ENCODE measurements at regions not wholly inside any gene's neighbourhood (a gene's known extent, or its start where the extent isn't known, plus 50 kb on each side); places are given as distances from the start of the nearest gene placed in this dataset.

DNA sequence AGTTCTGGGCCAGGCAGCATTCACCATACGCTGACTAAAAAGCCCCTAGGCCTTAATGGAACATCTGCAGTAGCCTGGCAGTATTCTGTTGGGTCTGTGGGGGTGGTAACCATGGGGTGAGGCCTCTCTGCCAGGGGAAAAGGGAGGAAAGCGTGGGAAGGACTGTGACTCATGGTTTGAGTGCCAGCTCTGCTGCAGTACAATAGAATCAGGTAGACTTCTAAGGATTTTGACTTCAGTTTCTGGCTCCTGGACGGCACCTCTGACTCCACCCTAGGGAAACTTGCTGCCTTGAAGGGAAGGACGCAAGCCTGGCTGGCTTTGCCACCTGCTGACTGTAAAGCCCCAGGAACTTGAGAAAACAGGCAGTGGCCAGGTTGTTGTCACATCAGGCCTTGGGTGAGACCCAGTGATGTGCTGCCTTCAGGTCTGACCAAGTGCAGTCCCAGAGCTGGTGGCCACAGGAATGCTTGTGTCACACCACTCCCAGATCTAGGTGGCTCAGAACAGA is 148.6 kb downstream of the SUCNR1 start:
- Histone ChIP-seq H3K27me3 (replicated peaks) (no peaks in the 10 kb centered on the region), H3K9me3 (replicated peaks) (no peaks in the 10 kb centered on the region), H3K4me1 (replicated peaks) (peaks cover 37% of the 10 kb centered on the region), H3K4me3 (no peak overlapping the region), H3K36me3 (no peaks in the 10 kb centered on the region), H3K27ac (peak overlapping the region; percentile 23; the same call in 1 of the 2 replicates)
- DNase-seq (ENCODE audit: low read depth in 1 of 2, low spot score in 2 of 2): peak; percentile 48 to 49

DNA sequence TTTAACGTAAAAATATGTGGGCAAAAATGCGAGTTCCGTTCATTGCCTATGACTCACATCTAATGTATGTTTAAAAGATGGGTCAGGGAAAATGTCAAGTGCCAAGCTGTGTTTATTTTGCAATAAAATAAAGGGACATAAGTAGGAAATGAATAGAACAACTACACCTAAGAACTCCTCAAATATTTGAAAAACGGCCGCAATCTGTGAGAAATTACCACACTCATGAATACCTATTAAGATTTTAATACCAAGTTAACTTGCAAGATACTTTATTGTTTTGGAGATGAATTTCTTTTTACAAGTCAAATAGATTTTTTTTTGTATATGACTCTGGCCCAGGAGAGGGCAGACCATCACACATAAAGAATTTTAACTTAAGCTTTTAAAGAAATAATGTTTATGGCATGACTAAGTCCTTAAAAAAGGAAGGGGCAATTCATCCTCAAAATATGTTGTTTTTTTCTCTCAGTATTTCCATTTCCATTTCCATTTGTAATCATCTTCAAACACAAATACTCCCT is 152.7 kb downstream of the SUCNR1 start:
- DNase-seq (ENCODE audit: low read depth in 1 of 2, low spot score in 2 of 2): peak; percentile 51 to 94
- Histone ChIP-seq H3K4me3 (no peak overlapping the region), H3K36me3 (no peaks in the 10 kb centered on the region), H3K9me3 (replicated peaks) (no peaks in the 10 kb centered on the region), H3K4me1 (replicated peaks) (peaks cover 30% of the 10 kb centered on the region), H3K27me3 (replicated peaks) (no peaks in the 10 kb centered on the region), H3K27ac (peak overlapping the region; percentile 88)

- DNase-seq (ENCODE audit: low read depth in 1 of 2, low spot score in 2 of 2): no peak
- Histone ChIP-seq H3K27ac (no peak overlapping the region), H3K4me1 (replicated peaks) (peaks cover 15% of the 10 kb centered on the region), H3K9me3 (replicated peaks) (no peaks in the 10 kb centered on the region), H3K4me3 (no peak overlapping the region), H3K36me3 (no peaks in the 10 kb centered on the region), H3K27me3 (replicated peaks) (no peaks in the 10 kb centered on the region)
These were observed 156.9 kb downstream of the SUCNR1 start for GRCh38 chr3:152030320-152030719.

DNA sequence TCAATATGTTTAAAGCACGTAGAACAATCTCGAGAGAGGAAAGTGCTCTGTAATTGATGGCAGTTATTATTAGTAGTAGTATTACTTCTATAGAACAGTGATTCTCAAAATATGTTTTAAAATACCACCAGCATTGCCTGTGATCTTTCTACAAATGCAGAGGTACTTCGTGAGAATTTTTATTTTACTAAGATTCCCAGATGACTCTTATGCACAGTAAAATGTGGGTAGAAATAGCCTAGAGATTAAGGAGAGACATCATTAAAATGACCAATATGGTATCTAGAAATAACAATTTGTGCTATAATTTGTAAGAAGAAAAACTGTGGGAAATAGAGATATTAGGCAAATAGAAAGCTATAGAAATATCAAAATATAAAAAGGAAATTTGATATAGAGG is 157.9 kb downstream of the SUCNR1 start:
- no peaks in the 10 kb centered on the region for H3K36me3 ChIP-seq
- no peaks in the 10 kb centered on the region for H3K9me3 ChIP-seq (replicated peaks)
- no peaks in the 10 kb centered on the region for H3K27me3 ChIP-seq (replicated peaks)
- H3K27ac ChIP-seq: no peak overlapping the region
- no peak overlapping the region for H3K4me3 ChIP-seq
- peaks cover 8% of the 10 kb centered on the region for H3K4me1 ChIP-seq (replicated peaks)
- DNase-seq (ENCODE audit: low read depth in 1 of 2, low spot score in 2 of 2): no peak

- no peak for DNase-seq (ENCODE audit: low read depth in 1 of 2, low spot score in 2 of 2)
These were observed 163.9 kb downstream of the SUCNR1 start for GRCh38 chr3:152037297-152037696.

GRCh38 chr3:152037953-152038352 is 164.5 kb downstream of the SUCNR1 start:
- Histone ChIP-seq H3K27ac (no peak overlapping the region), H3K9me3 (replicated peaks) (no peaks in the 10 kb centered on the region), H3K4me3 (no peak overlapping the region), H3K4me1 (replicated peaks) (no peaks in the 10 kb centered on the region), H3K27me3 (replicated peaks) (no peaks in the 10 kb centered on the region), H3K36me3 (no peaks in the 10 kb centered on the region)
- no peak for DNase-seq (ENCODE audit: low read depth in 1 of 2, low spot score in 2 of 2)

More at GRCh38 chr3:152037297-152037696, 163.9 kb downstream of the SUCNR1 start:
- no peaks in the 10 kb centered on the region for H3K4me1 ChIP-seq (replicated peaks)
- H3K27me3 ChIP-seq (replicated peaks): no peaks in the 10 kb centered on the region
- no peaks in the 10 kb centered on the region for H3K36me3 ChIP-seq
- no peak overlapping the region for H3K27ac ChIP-seq
- H3K4me3 ChIP-seq: no peak overlapping the region
- no peaks in the 10 kb centered on the region for H3K9me3 ChIP-seq (replicated peaks)

DNA sequence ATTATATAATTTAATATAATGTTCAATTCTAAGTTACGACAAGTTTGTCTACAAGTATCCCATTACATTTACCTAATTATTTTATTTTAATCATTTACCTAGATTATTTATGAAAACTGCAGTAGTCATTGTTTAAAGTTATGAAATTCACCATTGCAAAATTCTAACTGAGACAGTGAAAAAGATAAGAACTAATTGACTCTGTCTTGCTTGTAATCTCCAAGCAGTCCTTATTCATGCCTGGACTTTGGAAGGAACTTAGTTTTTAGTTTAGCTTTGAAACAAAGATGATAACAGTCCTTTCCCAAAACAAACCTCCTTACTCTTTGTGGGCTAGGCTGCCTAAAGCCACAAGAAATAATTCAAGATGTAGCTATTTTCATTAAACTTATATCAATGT is 165.0 kb downstream of the SUCNR1 start:
- no peaks in the 10 kb centered on the region for H3K4me1 ChIP-seq (replicated peaks)
- no peak for DNase-seq (ENCODE audit: low read depth in 1 of 2, low spot score in 2 of 2)
- no peak overlapping the region for H3K4me3 ChIP-seq
- H3K27me3 ChIP-seq (replicated peaks): no peaks in the 10 kb centered on the region
- no peaks in the 10 kb centered on the region for H3K36me3 ChIP-seq
- no peak overlapping the region for H3K27ac ChIP-seq
- H3K9me3 ChIP-seq (replicated peaks): no peaks in the 10 kb centered on the region

- Histone ChIP-seq H3K9me3 (replicated peaks) (no peaks in the 10 kb centered on the region), H3K4me3 (no peak overlapping the region), H3K27ac (no peak overlapping the region), H3K4me1 (replicated peaks) (no peaks in the 10 kb centered on the region), H3K27me3 (replicated peaks) (no peaks in the 10 kb centered on the region), H3K36me3 (no peaks in the 10 kb centered on the region)
- no peak for DNase-seq (ENCODE audit: low read depth in 1 of 2, low spot score in 2 of 2)
These were observed 166.4 kb downstream of the SUCNR1 start for GRCh38 chr3:152039887-152040286.

DNA sequence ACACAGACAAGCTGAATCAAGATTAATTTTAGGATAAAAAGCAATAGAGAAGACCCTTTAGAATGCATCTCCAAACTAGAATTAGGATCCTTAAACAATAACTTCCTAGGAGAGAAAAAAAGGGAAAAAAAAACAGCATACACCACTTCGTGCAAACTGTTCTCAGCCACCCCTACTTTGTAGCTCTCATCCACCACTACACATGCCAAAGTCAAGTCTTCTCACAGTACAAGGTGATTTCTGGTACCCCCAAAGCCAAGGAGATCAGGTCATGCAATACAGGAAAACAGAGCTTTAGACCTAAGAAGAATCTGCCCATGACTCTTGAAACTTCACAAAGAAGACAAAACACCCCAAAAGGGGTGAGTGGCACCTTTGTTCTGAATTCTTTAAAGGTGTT is 166.9 kb downstream of the SUCNR1 start:
- Histone ChIP-seq H3K9me3 (replicated peaks) (no peaks in the 10 kb centered on the region), H3K36me3 (no peaks in the 10 kb centered on the region), H3K4me3 (no peak overlapping the region), H3K4me1 (replicated peaks) (no peaks in the 10 kb centered on the region), H3K27me3 (replicated peaks) (no peaks in the 10 kb centered on the region), H3K27ac (no peak overlapping the region)
- DNase-seq (ENCODE audit: low read depth in 1 of 2, low spot score in 2 of 2): no peak

DNA sequence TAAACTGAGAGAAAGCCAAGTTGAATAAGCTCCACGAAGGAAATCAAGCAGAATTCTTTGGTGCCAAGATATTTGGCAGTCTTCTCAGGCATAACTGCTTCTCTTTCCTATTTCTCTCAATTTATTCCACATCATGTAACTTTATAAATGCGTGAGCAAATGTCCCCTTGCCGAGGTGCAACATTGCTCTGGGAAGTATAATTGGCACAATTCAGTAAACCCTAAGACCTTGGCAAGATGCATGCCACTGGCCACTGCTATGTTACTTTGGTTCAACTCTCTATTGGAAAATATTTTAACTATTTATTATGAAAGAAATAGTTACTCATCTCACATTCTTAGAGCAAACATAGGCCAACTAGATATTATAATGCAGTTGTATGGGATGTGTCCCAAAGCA is 170.2 kb downstream of the SUCNR1 start:
- Histone ChIP-seq H3K4me1 (replicated peaks) (no peaks in the 10 kb centered on the region), H3K4me3 (no peak overlapping the region), H3K9me3 (replicated peaks) (no peaks in the 10 kb centered on the region), H3K27ac (no peak overlapping the region), H3K27me3 (replicated peaks) (no peaks in the 10 kb centered on the region), H3K36me3 (no peaks in the 10 kb centered on the region)
- DNase-seq (ENCODE audit: low read depth in 1 of 2, low spot score in 2 of 2): no peak

DNA sequence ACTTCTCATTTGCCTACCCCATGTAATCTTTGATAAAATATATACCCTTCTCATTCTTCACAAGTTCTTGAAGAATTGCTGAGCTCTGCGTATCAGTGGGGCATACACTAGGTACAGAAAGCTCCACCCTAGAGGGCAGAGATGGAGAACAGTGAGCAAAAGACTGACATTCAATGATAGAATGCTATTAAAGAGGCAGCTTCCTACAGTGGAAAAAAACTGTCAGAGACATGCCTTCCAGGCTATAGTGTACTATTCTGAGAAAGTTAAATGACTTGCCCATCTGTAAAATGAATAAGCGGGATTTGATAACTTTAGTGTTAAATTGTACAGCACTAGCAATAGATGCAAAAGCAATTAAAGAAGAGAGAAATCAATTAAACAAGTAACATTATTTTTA is 172.8 kb downstream of the SUCNR1 start:
- no peak for DNase-seq (ENCODE audit: low read depth in 1 of 2, low spot score in 2 of 2)
- no peak overlapping the region for H3K4me3 ChIP-seq
- H3K36me3 ChIP-seq: no peaks in the 10 kb centered on the region
- no peaks in the 10 kb centered on the region for H3K4me1 ChIP-seq (replicated peaks)
- no peaks in the 10 kb centered on the region for H3K9me3 ChIP-seq (replicated peaks)
- H3K27ac ChIP-seq: no peak overlapping the region
- H3K27me3 ChIP-seq (replicated peaks): no peaks in the 10 kb centered on the region

- no peaks in the 10 kb centered on the region for H3K27me3 ChIP-seq (replicated peaks)
- H3K36me3 ChIP-seq: no peaks in the 10 kb centered on the region
- no peak overlapping the region for H3K27ac ChIP-seq
- H3K4me3 ChIP-seq: no peak overlapping the region
- DNase-seq (ENCODE audit: low read depth in 1 of 2, low spot score in 2 of 2): no peak
- no peaks in the 10 kb centered on the region for H3K9me3 ChIP-seq (replicated peaks)
- H3K4me1 ChIP-seq (replicated peaks): no peaks in the 10 kb centered on the region
These were observed 174.0 kb downstream of the SUCNR1 start for GRCh38 chr3:152047465-152047864.

- H3K9me3 ChIP-seq (replicated peaks): no peaks in the 10 kb centered on the region
- H3K27ac ChIP-seq: no peak overlapping the region
- H3K4me3 ChIP-seq: no peak overlapping the region
- no peaks in the 10 kb centered on the region for H3K4me1 ChIP-seq (replicated peaks)
- H3K36me3 ChIP-seq: no peaks in the 10 kb centered on the region
- DNase-seq (ENCODE audit: low read depth in 1 of 2, low spot score in 2 of 2): no peak
- H3K27me3 ChIP-seq (replicated peaks): no peaks in the 10 kb centered on the region
These were observed 175.4 kb downstream of the SUCNR1 start for GRCh38 chr3:152048831-152049230.

DNA sequence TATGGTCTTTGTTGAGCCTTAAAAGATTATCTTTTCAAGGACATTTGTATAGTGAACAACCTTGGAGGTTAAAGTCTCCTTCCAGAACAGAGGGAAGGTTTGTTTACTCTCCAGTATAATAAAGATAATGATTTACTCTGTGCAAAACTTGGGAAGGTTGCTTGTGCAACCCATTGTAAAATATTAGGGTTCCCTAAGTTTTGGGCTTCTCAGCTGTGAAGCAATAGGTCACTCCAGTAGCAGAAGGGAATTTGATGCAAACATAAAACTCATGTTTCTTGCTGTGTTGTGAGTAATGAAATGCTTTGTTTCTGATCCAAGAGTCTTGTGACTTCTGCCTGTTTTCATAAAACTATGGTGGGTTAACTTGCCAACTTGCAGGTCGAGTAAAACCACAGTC is 177.5 kb downstream of the SUCNR1 start:
- Histone ChIP-seq H3K9me3 (replicated peaks) (no peaks in the 10 kb centered on the region), H3K4me3 (no peak overlapping the region), H3K27ac (no peak overlapping the region), H3K27me3 (replicated peaks) (no peaks in the 10 kb centered on the region), H3K36me3 (no peaks in the 10 kb centered on the region), H3K4me1 (replicated peaks) (no peaks in the 10 kb centered on the region)
- DNase-seq (ENCODE audit: low read depth in 1 of 2, low spot score in 2 of 2): no peak
